Lung (tissue), 11 donors: ENCODE measurements at regions not wholly inside any gene's neighbourhood (a gene's known extent, or its start where the extent isn't known, plus 50 kb on each side); places are given as distances from the start of the nearest gene placed in this dataset.

ENCODE experiments used
- ATAC-seq: fragments of 200-7000 bp; cut with Tn5 transposase; one replicate; pipeline ENCODE4 v1.9.1; 2020; ENCODE audit warnings: moderate number of reproducible peaks; ENCODE audit not compliant: insufficient read depth, low FRiP score
- DNase-seq, 3 donors: peaks; one replicate each; pipeline ENCODE4 v3.0.0-alpha.2; 2013 to 2017
- H3K27ac ChIP-seq, 2 donors: one replicate each; pipeline ENCODE4 v1.5.1; 2013; ENCODE audit warnings: mild to moderate bottlenecking in 2 of 2, moderate library complexity in 2 of 2, control low read depth in 1 of 2, inconsistent platforms in 1 of 2, low read depth in 1 of 2, low read length in 1 of 2
- H3K27me3 ChIP-seq, 3 donors: one replicate each; pipeline ENCODE4 v1.5.1; 2013; ENCODE audit warnings: low read length in 2 of 3; ENCODE audit not compliant: control insufficient read depth in 3 of 3, insufficient read depth in 3 of 3
- H3K36me3 ChIP-seq, 4 donors: one replicate each; pipeline ENCODE4 v1.5.1; 2013; ENCODE audit warnings: low read length in 4 of 4, mild to moderate bottlenecking in 1 of 4, moderate library complexity in 1 of 4; ENCODE audit not compliant: control insufficient read depth in 4 of 4, insufficient read depth in 4 of 4
- H3K4me1 ChIP-seq, 5 donors: one replicate each; pipeline ENCODE4 v1.5.1; 2013; ENCODE audit warnings: low read length in 5 of 5, mild to moderate bottlenecking in 2 of 5, moderate library complexity in 1 of 5; ENCODE audit not compliant: control insufficient read depth in 5 of 5, insufficient read depth in 5 of 5
- H3K4me3 ChIP-seq: one replicate; pipeline ENCODE4 v1.5.1; 2013; ENCODE audit warnings: mild to moderate bottlenecking, control low read depth, moderate library complexity
- H3K9ac ChIP-seq, 2 donors: one replicate each; pipeline ENCODE4 v1.5.1; 2013; ENCODE audit warnings: low read length in 2 of 2, control low read depth in 1 of 2; ENCODE audit not compliant: insufficient read depth in 1 of 2
- H3K9me3 ChIP-seq, 4 donors: one replicate each; pipeline ENCODE4 v1.5.1; 2013; ENCODE audit warnings: low read length in 3 of 4, mild to moderate bottlenecking in 1 of 4, moderate library complexity in 1 of 4; ENCODE audit not compliant: control insufficient read depth in 4 of 4, insufficient read depth in 3 of 4
- WGBS, 2 donors: extraction: QIAGEN DNeasy Blood & Tissue Kit; methylation state at CpG; one replicate each; pipeline ENCODE4 v1.1.7; 2013; 5-methylcytosine and 5-hydroxymethylcytosine counted together
- TF ChIP-seq, protein P1 (sequence below): IDR thresholded peaks from 2 replicates; pipeline ENCODE4 v1.5.1; 2012; ENCODE audit warnings: mild to moderate bottlenecking; ENCODE audit errors: control extremely low read depth, extremely low read depth
- donor health status: control.
- donor health status: control.
- donor health status: Bipolar disorder and iron deficiency.
- donor health status: healthy.
- donor health status: DM: yes; HTN: yes; CAD: no.

GRCh38 chr7:132685277-132685676, 109.0 kb upstream of the PLXNA4 start:
- DNase-seq (no peak), ATAC-seq (no peak)
- H3K27ac ChIP-seq, result no peak overlapping the region
- no peaks in the 10 kb centered on the region for H3K27me3 ChIP-seq
- no peak overlapping the region for H3K4me3 ChIP-seq
- H3K4me1 ChIP-seq, result no peaks in the 10 kb centered on the region
- 95 to 96% methylated on average over 2 of the region's 2 CpGs for WGBS, 2 donors
- H3K9ac ChIP-seq, result no peak overlapping the region
- H3K9me3 ChIP-seq, result peaks cover 0 to 15% (median 0%) of the 10 kb centered on the region in 4 donors
- H3K36me3 ChIP-seq, result no peaks in the 10 kb centered on the region
- TF ChIP-seq, protein P1, sequence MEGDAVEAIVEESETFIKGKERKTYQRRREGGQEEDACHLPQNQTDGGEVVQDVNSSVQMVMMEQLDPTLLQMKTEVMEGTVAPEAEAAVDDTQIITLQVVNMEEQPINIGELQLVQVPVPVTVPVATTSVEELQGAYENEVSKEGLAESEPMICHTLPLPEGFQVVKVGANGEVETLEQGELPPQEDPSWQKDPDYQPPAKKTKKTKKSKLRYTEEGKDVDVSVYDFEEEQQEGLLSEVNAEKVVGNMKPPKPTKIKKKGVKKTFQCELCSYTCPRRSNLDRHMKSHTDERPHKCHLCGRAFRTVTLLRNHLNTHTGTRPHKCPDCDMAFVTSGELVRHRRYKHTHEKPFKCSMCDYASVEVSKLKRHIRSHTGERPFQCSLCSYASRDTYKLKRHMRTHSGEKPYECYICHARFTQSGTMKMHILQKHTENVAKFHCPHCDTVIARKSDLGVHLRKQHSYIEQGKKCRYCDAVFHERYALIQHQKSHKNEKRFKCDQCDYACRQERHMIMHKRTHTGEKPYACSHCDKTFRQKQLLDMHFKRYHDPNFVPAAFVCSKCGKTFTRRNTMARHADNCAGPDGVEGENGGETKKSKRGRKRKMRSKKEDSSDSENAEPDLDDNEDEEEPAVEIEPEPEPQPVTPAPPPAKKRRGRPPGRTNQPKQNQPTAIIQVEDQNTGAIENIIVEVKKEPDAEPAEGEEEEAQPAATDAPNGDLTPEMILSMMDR, result no peak

DNA sequence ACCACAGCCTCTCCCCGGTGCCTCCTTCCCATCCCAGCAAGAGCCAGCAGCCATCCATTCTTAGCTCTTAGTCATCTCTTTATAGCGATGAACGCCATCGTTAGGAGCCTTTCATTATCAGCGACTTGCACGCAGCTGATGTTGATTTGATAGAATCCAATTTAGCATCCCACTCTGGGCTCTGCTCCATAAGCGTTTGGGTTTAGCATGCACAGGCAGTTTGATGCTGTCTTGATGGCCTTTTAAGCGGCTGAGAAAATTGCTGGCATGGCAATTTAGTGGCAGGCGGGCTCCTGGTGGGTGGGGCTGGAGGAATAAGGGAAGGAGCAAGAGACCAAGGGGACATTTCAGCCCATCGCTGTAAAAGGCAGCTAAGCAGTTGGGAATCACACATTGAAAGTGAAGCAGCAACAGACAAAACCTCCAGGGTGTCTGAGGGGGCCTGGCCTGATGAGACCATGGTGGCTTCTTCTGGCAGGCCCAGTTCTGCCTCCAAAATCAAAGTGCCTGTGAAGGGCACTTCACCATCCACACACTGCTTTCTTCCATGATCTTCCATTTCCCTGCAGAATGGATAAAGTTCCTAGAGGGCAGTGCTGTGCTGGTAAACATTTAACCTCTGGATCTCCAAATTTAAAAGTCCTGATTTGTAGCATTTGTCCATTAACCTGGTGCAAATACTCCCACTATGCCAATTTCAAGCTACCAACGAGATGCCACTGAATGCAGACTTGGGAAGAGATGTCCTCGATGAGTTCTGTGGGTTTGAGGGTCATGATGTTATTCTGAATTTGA, 107.8 kb upstream of the PLXNA4 start:
- no peak for DNase-seq
- H3K4me1 ChIP-seq, result no peaks in the 10 kb centered on the region
- no peak overlapping the region for H3K4me3 ChIP-seq
- no peaks in the 10 kb centered on the region for H3K36me3 ChIP-seq
- TF ChIP-seq, protein P1, result no peak
- no peak for ATAC-seq
- H3K9ac ChIP-seq, result no peak overlapping the region
- WGBS, 2 donors, result 90 to 91% methylated on average over 12 of the region's 12 CpGs
- peaks cover 0 to 15% (median 0%) of the 10 kb centered on the region in 4 donors for H3K9me3 ChIP-seq
- no peak overlapping the region for H3K27ac ChIP-seq
- no peaks in the 10 kb centered on the region for H3K27me3 ChIP-seq

DNA sequence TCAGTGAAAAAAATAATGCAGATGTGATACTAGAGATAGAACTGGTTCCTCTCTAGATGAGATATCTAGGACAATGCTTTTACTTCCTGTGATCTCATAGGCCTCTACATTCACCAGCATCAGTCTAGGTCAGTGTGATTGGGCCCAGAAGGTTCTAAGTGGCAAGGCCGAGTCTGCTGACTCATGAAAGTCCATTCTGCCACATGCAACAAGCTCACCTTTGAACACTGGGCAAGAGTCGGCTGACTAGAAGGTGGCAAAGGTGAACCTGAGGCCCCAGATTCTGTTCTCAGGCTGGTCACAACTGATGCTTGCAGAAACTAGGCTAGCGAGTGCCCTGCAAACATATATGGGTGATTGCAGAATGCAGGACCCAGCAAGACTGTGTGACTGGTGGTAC, 105.7 kb upstream of the PLXNA4 start:
- Histone ChIP-seq H3K4me1 (no peaks in the 10 kb centered on the region), H3K9ac (no peak overlapping the region), H3K27ac (no peak overlapping the region), H3K9me3 (peaks cover 0 to 15% (median 0%) of the 10 kb centered on the region in 4 donors), H3K27me3 (no peaks in the 10 kb centered on the region), H3K36me3 (no peaks in the 10 kb centered on the region), H3K4me3 (no peak overlapping the region)
- TF ChIP-seq, protein P1, result no peak
- ATAC-seq (no peak), DNase-seq (no peak)
- WGBS, 2 donors, result 92% methylated on average over 3 of the region's 3 CpGs

DNA sequence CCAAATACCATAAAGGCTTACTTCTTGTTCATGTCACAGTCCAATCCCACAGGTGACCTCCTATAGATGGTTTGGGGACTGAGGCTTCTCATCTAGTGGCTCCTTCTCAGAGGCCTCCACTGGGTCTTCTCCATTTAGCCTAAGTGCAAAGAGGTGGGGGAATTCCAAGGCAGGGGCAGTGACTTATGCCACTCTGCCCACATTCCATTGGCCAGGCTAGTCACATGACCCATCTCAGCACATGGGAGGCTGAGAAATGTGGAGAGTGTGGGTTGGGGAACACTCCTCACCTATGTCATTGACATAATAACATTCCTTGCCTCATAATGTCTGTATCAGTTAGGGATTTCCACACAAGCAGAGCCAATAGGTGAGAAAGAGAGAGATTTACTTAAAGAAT, 104.3 kb upstream of the PLXNA4 start:
- no peak for ATAC-seq
- no peaks in the 10 kb centered on the region for H3K4me1 ChIP-seq

More for the DNA sequence above, 104.3 kb upstream of the PLXNA4 start:
- Histone ChIP-seq H3K9ac (no peak overlapping the region), H3K9me3 (peaks cover 0 to 10% (median 0%) of the 10 kb centered on the region in 4 donors), H3K36me3 (no peaks in the 10 kb centered on the region), H3K27ac (no peak overlapping the region), H3K4me3 (no peak overlapping the region), H3K27me3 (no peaks in the 10 kb centered on the region)
- DNase-seq, result no peak
- TF ChIP-seq, protein P1, result no peak
